ENCODE measurements at regions not wholly inside any gene's neighbourhood (a gene's known extent, or its start where the extent isn't known, plus 50 kb on each side); places are given as distances from the start of the nearest gene placed in this dataset.
"Not testable (repeated sequence)": the region's sequence is repeated elsewhere in the genome, so short reads cannot be mapped to it uniquely, and the experiment has no call there.

DNA sequence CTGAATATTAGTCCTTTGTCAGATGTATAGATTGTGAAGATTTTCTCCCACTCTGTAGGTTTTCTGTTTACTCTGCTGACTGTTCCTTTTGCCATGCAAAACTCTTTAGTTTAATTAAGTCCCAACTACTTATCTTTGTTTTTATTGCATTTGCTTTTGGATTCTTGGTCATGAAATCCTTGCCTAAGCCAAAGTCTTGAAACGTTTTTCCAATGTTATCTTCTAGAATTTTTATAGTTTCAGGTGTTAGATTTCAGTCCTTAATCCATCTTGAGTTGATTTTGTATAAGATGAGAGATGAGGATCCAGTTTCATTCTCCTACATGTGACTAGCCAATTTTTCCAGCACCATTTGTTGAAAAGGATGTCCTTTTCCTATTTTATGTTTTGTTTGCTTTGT, 86.0 kb upstream of the MB21D2 start:
- TF ChIP-seq, protein P1, sequence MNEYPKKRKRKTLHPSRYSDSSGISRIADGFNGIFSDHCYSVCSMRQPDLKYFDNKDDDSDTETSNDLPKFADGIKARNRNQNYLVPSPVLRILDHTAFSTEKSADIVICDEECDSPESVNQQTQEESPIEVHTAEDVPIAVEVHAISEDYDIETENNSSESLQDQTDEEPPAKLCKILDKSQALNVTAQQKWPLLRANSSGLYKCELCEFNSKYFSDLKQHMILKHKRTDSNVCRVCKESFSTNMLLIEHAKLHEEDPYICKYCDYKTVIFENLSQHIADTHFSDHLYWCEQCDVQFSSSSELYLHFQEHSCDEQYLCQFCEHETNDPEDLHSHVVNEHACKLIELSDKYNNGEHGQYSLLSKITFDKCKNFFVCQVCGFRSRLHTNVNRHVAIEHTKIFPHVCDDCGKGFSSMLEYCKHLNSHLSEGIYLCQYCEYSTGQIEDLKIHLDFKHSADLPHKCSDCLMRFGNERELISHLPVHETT (tag by site-specific recombination; IDR thresholded peaks at IDR 0.05) = not testable (repeated sequence)
- TF ChIP-seq, protein P2, sequence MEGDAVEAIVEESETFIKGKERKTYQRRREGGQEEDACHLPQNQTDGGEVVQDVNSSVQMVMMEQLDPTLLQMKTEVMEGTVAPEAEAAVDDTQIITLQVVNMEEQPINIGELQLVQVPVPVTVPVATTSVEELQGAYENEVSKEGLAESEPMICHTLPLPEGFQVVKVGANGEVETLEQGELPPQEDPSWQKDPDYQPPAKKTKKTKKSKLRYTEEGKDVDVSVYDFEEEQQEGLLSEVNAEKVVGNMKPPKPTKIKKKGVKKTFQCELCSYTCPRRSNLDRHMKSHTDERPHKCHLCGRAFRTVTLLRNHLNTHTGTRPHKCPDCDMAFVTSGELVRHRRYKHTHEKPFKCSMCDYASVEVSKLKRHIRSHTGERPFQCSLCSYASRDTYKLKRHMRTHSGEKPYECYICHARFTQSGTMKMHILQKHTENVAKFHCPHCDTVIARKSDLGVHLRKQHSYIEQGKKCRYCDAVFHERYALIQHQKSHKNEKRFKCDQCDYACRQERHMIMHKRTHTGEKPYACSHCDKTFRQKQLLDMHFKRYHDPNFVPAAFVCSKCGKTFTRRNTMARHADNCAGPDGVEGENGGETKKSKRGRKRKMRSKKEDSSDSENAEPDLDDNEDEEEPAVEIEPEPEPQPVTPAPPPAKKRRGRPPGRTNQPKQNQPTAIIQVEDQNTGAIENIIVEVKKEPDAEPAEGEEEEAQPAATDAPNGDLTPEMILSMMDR (tag by site-specific recombination; IDR thresholded peaks at IDR 0.05) = not testable (repeated sequence)
- not testable (repeated sequence) for TF ChIP-seq ZNF138 (tag by site-specific recombination; IDR thresholded peaks at IDR 0.05; ENCODE audit: borderline replicate concordance); ZNF37A (tag by site-specific recombination; IDR thresholded peaks at IDR 0.05)
